ENCODE measurements at regions not wholly inside any gene's neighbourhood (a gene's known extent, or its start where the extent isn't known, plus 50 kb on each side); places are given as distances from the start of the nearest gene placed in this dataset.

DNA sequence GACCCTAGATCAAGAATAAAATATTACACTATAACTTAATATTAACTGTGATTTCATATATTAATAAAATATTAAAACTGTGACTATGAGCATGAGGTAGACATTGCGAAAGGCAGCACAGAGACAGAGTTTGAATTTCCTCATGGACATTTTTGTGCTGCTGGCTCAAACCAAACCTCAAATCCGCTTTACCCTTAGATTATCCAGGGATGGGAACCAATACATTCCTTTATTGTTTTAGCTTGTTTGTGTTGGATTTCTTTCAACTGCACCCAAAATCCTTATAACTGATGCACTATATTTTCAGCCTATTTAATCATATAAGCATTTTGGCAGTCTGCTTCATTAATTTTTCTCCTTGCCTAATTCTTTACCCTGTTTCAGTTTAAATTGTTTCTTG lies 436.7 kb downstream of the ATP23 start:
- TF ChIP-seq, protein P1, sequence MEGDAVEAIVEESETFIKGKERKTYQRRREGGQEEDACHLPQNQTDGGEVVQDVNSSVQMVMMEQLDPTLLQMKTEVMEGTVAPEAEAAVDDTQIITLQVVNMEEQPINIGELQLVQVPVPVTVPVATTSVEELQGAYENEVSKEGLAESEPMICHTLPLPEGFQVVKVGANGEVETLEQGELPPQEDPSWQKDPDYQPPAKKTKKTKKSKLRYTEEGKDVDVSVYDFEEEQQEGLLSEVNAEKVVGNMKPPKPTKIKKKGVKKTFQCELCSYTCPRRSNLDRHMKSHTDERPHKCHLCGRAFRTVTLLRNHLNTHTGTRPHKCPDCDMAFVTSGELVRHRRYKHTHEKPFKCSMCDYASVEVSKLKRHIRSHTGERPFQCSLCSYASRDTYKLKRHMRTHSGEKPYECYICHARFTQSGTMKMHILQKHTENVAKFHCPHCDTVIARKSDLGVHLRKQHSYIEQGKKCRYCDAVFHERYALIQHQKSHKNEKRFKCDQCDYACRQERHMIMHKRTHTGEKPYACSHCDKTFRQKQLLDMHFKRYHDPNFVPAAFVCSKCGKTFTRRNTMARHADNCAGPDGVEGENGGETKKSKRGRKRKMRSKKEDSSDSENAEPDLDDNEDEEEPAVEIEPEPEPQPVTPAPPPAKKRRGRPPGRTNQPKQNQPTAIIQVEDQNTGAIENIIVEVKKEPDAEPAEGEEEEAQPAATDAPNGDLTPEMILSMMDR (IDR thresholded peaks at IDR 0.05; ENCODE audit: insufficient read depth, low read length, poor library complexity, severe bottlenecking): no peak
- H3K36me3 ChIP-seq (ENCODE audit: control insufficient read depth, insufficient read depth, low read length): no peaks in the 10 kb centered on the region
- no peak for DNase-seq (ENCODE audit: low read depth)
- no peak overlapping the region for H3K4me3 ChIP-seq (ENCODE audit: low read depth, low read length)
- H3K27me3 ChIP-seq (ENCODE audit: control insufficient read depth, insufficient read depth, low read length): no peaks in the 10 kb centered on the region

DNA sequence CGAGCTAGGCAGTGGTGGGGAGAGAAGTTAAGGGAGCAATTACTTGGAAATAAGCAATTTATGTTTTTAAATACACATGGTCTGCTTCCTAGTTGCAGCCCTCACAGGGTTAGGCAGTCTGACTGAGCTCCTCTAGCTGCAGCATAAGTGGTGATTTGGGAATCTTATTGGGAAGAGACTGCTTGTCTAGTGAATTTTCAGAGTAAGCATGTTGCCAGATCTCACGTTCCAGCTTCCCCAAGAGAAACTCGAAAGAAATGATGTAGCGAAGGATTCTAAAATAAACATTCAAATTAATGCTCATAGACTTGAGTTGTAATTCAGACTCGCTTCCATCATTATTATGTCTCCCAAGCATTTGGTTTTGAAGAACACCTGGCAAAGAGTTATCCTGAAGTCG lies 440.2 kb downstream of the ATP23 start:
- Histone ChIP-seq H3K36me3 (ENCODE audit: control insufficient read depth, insufficient read depth, low read length) (no peaks in the 10 kb centered on the region), H3K4me3 (ENCODE audit: low read depth, low read length) (no peak overlapping the region), H3K27me3 (ENCODE audit: control insufficient read depth, insufficient read depth, low read length) (no peaks in the 10 kb centered on the region)
- DNase-seq (ENCODE audit: low read depth): no peak
- TF ChIP-seq, protein P1 (IDR thresholded peaks at IDR 0.05; ENCODE audit: insufficient read depth, low read length, poor library complexity, severe bottlenecking): no peak

DNA sequence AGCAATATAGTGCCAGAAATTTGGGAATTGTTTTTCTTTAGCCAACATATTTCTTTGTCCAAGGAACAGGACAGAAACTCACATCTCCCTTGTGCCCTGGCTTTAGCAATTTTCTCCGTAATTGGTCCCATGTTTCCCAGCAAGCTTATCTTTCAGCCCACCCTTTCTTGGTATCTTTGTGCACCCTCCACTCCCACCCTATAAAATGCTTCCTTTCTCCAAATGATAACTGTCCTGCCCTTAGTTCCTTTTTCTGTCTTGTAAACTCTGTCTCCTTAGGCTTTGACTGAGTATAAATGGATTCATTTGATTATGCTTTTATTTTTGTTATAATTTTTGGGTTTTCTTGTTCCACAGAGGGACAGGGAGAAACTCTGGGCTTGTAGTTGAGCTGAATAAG lies 442.8 kb downstream of the ATP23 start:
- no peak for DNase-seq (ENCODE audit: low read depth)
- TF ChIP-seq, protein P1 (IDR thresholded peaks at IDR 0.05; ENCODE audit: insufficient read depth, low read length, poor library complexity, severe bottlenecking): no peak

DNA sequence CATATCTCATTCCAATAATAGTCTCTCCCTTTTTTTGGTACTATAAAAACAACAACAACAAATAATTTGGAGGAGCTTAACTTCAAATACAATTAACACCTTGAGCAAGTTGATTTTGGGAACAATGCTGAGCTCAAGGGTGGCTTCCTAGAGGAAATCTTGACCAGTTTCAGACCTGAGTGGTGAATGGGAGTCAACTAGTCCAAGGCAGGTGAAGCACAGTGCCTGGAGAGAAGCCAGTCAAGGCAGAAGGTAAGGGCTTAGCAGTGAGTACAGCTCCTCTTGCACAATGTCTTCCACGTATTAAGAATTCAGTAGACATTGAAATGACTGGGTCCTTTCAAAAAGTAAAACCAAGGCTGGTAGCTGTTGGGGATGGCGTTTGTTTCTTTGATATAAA lies 444.8 kb downstream of the ATP23 start:
- H3K36me3 ChIP-seq (ENCODE audit: control insufficient read depth, insufficient read depth, low read length): no peaks in the 10 kb centered on the region
- TF ChIP-seq, protein P1 (IDR thresholded peaks at IDR 0.05; ENCODE audit: insufficient read depth, low read length, poor library complexity, severe bottlenecking): no peak
- H3K27me3 ChIP-seq (ENCODE audit: control insufficient read depth, insufficient read depth, low read length): no peaks in the 10 kb centered on the region
- DNase-seq (ENCODE audit: low read depth): no peak
- no peak overlapping the region for H3K4me3 ChIP-seq (ENCODE audit: low read depth, low read length)

More for the DNA sequence above, 442.8 kb downstream of the ATP23 start:
- H3K27me3 ChIP-seq (ENCODE audit: control insufficient read depth, insufficient read depth, low read length): no peaks in the 10 kb centered on the region
- H3K36me3 ChIP-seq (ENCODE audit: control insufficient read depth, insufficient read depth, low read length): no peaks in the 10 kb centered on the region
- no peak overlapping the region for H3K4me3 ChIP-seq (ENCODE audit: low read depth, low read length)

DNA sequence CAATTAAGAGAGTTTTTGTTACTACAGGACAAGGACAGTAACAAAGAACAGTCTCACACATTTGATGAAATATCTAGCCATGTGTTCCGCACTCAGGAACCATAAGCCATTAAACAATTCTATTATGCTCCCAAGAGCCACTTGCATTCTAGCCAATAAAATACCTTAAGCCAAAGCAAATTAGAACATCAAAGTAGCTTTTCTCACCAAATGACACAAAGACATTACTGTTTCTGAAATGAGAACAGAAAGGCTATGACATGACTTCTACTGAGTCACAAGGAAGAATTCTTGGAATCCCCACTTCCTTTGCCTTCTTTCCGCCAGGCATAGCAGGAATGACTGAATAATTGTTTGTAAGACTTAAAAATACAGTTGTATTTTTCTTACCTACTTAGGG lies 445.8 kb downstream of the ATP23 start:
- no peak overlapping the region for H3K4me3 ChIP-seq (ENCODE audit: low read depth, low read length)
- TF ChIP-seq, protein P1 (IDR thresholded peaks at IDR 0.05; ENCODE audit: insufficient read depth, low read length, poor library complexity, severe bottlenecking): no peak
- DNase-seq (ENCODE audit: low read depth): peak; percentile 66
- no peaks in the 10 kb centered on the region for H3K36me3 ChIP-seq (ENCODE audit: control insufficient read depth, insufficient read depth, low read length)
- no peaks in the 10 kb centered on the region for H3K27me3 ChIP-seq (ENCODE audit: control insufficient read depth, insufficient read depth, low read length)

DNA sequence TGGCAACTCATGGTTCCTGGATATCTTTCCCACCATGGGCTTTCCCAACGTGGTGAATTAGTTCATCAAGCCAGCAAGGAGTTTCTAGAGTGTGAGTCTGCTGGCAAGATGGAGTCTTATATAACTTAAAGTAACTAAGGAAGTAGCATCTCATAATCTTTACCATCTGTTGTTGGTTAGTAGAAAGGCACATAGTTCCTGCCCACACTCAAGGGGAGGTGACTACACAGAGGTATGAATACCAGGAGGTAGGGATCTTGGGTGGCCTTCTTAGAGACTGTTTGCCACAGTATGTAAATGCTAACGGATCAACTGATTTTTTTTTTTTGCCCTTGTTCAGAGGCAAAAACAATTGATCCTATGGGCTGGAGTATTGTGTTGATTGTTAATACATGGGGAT lies 446.9 kb downstream of the ATP23 start:
- Histone ChIP-seq H3K36me3 (ENCODE audit: control insufficient read depth, insufficient read depth, low read length) (no peaks in the 10 kb centered on the region), H3K27me3 (ENCODE audit: control insufficient read depth, insufficient read depth, low read length) (no peaks in the 10 kb centered on the region), H3K4me3 (ENCODE audit: low read depth, low read length) (no peak overlapping the region)
- TF ChIP-seq, protein P1 (IDR thresholded peaks at IDR 0.05; ENCODE audit: insufficient read depth, low read length, poor library complexity, severe bottlenecking): no peak
- no peak for DNase-seq (ENCODE audit: low read depth)

All from kidney epithelial cell (primary cell).